Common myeloid progenitor, CD34-positive (primary cell): ENCODE measurements at regions not wholly inside any gene's neighbourhood (a gene's known extent, or its start where the extent isn't known, plus 50 kb on each side); places are given as distances from the start of the nearest gene placed in this dataset.
A peak's percentile ranks its signal among the peaks of the same experiment; 100 is the strongest.
"Not testable (repeated sequence)": the region's sequence is repeated elsewhere in the genome, so short reads cannot be mapped to it uniquely, and the experiment has no call there.

Experiments
- CTCF ChIA-PET: fragments of 350-600 bp; sonication (Branson Sonifier 250); formaldehyde crosslinking; loops from one replicate; lab custom pipeline; 2021; ENCODE audit warnings: antibody characterized with exemption; lab: Charles Lee
- POLR2A ChIA-PET: fragments of 350-600 bp; sonication (Branson Sonifier 250); formaldehyde crosslinking; loops from one replicate; lab custom pipeline; 2021; ENCODE audit warnings: antibody characterized with exemption; lab: Charles Lee
- DNase-seq, 3 donors: peaks; one replicate each; pipeline versions ENCODE4 v3.0.0 to v3.0.0-alpha.2; 2013
- H3K27ac ChIP-seq, 2 experiments: 1 replicate in 1 of 2; 2 replicates in 1 of 2; pipeline ENCODE4 v1.7.0; 2013; ENCODE audit warnings: inconsistent platforms in 2 of 2, low read length in 2 of 2, mild to moderate bottlenecking in 2 of 2, low read depth in 1 of 2, moderate library complexity in 1 of 2; ENCODE audit not compliant: severe bottlenecking in 2 of 2, insufficient read depth in 1 of 2, poor library complexity in 1 of 2
- H3K27me3 ChIP-seq, 5 experiments: replicated peaks in 2 of 5; 1 replicate in 3 of 5; 2 replicates in 2 of 5; pipeline versions ENCODE4 v1.6.1 to v1.7.0; 2013; ENCODE audit warnings: low read length in 4 of 5, mild to moderate bottlenecking in 2 of 5, moderate library complexity in 2 of 5, inconsistent platforms in 1 of 5; ENCODE audit not compliant: insufficient read depth in 5 of 5, control insufficient read depth in 4 of 5
- H3K36me3 ChIP-seq, 4 experiments: 1 replicate in 2 of 4; 2 replicates in 2 of 4; pipeline versions ENCODE4 v1.6.1 to v1.7.0; 2013; ENCODE audit warnings: low read length in 3 of 4, control low read depth in 1 of 4, mild to moderate bottlenecking in 1 of 4; ENCODE audit not compliant: control insufficient read depth in 4 of 4, insufficient read depth in 4 of 4
- H3K4me1 ChIP-seq, 4 experiments: 1 replicate in 3 of 4; 2 replicates in 1 of 4; pipeline versions ENCODE4 v1.6.1 to v1.7.1; 2013; ENCODE audit warnings: low read length in 3 of 4, mild to moderate bottlenecking in 3 of 4, control low read depth in 1 of 4, inconsistent platforms in 1 of 4, moderate library complexity in 1 of 4; ENCODE audit not compliant: control insufficient read depth in 4 of 4, insufficient read depth in 4 of 4; ENCODE audit errors: control extremely low read depth in 1 of 4
- H3K4me3 ChIP-seq, 7 experiments: 1 replicate in 4 of 7; 2 replicates in 3 of 7; pipeline versions ENCODE4 v1.5.1 to v1.7.0; 2013; ENCODE audit warnings: mild to moderate bottlenecking in 7 of 7, low read length in 6 of 7, moderate library complexity in 6 of 7, inconsistent platforms in 2 of 7, low read depth in 2 of 7, control low read depth in 1 of 7; ENCODE audit not compliant: insufficient read depth in 4 of 7, control insufficient read depth in 1 of 7; ENCODE audit errors: extremely low read depth in 1 of 7
- H3K9me3 ChIP-seq, 5 experiments: 1 replicate in 4 of 5; 2 replicates in 1 of 5; pipeline versions ENCODE4 v1.6.1 to v1.7.1; 2013; ENCODE audit warnings: low read length in 4 of 5, mild to moderate bottlenecking in 2 of 5, inconsistent platforms in 1 of 5, low read depth in 1 of 5, moderate library complexity in 1 of 5; ENCODE audit not compliant: control insufficient read depth in 4 of 5, insufficient read depth in 2 of 5; ENCODE audit errors: control extremely low read depth in 1 of 5
- WGBS: methylation state at CpG from one replicate; pipeline ENCODE4 v1.1.5; 2013; ENCODE audit not compliant: insufficient coverage; 5-methylcytosine and 5-hydroxymethylcytosine counted together

DNA sequence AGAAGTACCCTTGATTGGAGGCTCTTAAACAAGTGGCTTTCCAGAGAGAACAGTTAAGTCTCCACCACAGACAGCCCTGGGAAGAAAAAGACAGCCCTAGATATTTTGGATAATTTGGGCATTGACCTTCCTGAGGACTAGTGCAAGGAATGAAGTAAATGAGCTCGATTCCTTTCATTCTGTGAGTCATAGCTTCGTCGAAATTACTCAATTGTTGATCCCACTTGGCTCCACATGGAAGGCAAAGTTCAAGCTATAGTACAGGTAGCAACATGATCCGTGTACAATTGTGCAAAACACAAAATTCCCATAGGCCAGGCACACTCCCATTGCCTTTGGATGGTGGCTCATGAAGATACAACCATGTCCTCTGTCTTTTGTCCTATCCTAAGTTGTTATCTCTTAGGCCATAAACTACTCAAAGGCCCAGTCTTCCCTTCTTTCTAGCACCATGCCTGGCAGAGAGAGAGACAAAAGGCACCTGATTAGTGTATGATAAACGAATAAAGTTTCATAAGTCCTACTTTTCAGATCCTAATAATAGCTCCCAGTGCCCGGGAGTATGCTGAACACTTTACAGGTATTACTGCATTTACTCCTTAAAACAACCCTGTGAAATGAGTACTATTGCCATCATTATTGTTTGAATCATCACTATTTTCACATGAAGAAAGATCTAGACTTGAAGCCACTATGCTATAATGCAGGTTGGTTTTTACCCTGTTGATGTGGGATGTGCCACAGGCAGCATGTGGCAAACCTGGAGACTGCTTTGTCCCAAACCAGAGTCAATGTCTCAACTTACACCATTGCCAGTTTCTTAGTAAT, 116.7 kb upstream of the RANBP3L start:
- Histone ChIP-seq H3K4me1 (peaks cover 0 to 19% (median 9%) of the 10 kb centered on the region in 4 experiments), H3K4me3 (no peak overlapping the region), H3K27me3 (no peaks in the 10 kb centered on the region), H3K9me3 (no peaks in the 10 kb centered on the region), H3K27ac (no peak overlapping the region), H3K36me3 (no peaks in the 10 kb centered on the region)
- ChIA-PET CTCF (interaction anchor here (0.6 to 16.8 kb wide), 9 partner anchors 10 to 277 kb away, joined by 3 to 255 read pairs (median 3); no protein-coding TSS in a partner anchor), POLR2A (interaction anchor here (0.6 kb wide), 1 partner anchor 41 kb away, joined by 4 read pairs; no protein-coding TSS in a partner anchor)
- DNase-seq: no peak
- 100% methylated on average over 4 of the region's 6 CpGs for whole genome bisulfite sequencing

DNA sequence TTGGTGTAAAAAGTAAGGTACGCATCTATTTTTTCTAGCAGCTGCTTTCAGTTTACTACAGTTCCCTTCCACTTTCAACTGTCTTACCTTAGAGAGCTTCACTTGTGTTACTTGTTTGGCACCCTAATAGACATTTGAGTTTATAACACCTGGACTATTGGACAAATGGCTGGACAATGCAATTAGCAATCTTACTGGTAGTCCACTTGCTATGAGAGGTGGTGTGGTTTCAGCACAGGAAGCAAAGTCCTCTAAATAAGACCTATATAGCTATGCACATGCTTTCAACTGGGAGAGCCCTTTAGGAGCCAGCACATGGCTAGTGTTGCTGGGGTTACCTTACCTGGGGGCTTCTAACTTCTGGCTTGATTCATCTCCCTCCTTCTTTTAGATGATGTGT, 119.6 kb upstream of the RANBP3L start:
- no CpG with 5 or more reads among the region's 1 CpG for WGBS
- no peak for DNase-seq
- no peaks in the 10 kb centered on the region for H3K36me3 ChIP-seq
- no peaks in the 10 kb centered on the region for H3K9me3 ChIP-seq
- no peak overlapping the region for H3K4me3 ChIP-seq
- CTCF ChIA-PET: interaction anchor here (1.6 to 16.8 kb wide), 3 partner anchors 9 to 274 kb away, joined by 4 to 255 read pairs (median 132); no protein-coding TSS in a partner anchor
- POLR2A ChIA-PET: no interaction called here
- H3K27me3 ChIP-seq: no peaks in the 10 kb centered on the region
- H3K27ac ChIP-seq: no peak overlapping the region
- H3K4me1 ChIP-seq: peaks cover 0 to 27% (median 13%) of the 10 kb centered on the region in 4 experiments

DNA sequence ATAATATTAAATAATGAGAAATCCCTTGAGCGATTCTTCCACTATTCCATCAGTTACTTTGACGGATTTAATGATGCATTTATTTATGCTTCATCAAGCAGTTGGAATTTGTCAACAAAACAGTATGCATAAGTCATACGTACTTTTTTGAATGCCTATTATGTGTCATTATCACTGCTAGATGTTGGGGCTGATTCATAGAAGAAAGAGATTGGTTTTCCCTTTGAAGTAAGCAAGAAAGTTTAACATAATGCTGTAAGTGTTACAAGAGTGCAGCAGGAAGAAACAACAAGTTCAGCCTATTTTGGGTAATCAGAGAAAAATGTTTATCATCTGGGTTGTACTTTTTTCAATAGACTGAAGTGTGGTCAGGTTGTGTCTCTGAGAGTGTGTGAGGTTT, 121.2 kb upstream of the RANBP3L start:
- Histone ChIP-seq H3K4me1 (peaks cover 0 to 27% (median 13%) of the 10 kb centered on the region in 4 experiments), H3K9me3 (no peaks in the 10 kb centered on the region), H3K36me3 (no peaks in the 10 kb centered on the region), H3K27me3 (no peaks in the 10 kb centered on the region), H3K4me3 (no peak overlapping the region), H3K27ac (no peak overlapping the region)
- CTCF ChIA-PET: interaction anchor here (1.3 to 16.8 kb wide), 2 partner anchors 79 to 273 kb away, joined by 4 to 255 read pairs; no protein-coding TSS in a partner anchor
- no CpG with 5 or more reads among the region's 3 CpGs for WGBS
- POLR2A ChIA-PET: no interaction called here
- no peak for DNase-seq

DNA sequence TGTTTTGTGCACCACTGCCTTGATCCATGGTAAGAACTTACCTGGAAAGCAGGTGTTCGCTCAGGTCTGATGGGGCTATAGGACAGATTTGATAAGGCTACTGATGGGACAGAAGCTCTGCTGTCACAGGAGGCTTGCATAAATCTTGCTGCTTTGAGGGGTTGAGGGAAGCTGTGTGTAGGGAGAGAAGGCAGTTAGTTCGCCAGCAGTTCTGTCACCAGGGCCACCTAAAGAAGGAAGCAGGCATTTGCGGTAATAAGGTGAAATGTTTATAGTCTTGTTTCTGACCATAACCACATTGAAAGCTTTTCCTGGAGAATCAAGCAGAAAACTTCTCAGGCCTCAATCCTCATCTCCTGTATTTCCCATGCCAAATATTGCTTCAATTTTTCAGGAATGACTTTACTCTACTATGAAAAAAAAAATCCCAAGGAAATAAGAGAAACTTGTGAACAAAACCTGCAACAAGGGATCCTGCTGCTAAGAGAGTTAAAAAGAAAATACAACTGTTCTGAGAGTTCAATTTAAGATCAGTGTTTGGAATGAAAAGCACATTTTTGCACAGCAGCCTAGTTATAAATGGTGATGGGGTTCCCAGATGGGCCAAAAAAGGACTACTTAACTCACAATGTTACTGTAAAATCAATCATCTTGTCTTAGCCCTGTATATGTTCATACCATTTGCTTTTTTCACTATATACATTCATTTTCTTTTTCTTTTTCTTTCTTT, 122.0 kb upstream of the RANBP3L start:
- DNase-seq: peak in 2 of 3 donors; percentile 42 to 52
- peak overlapping the region in 1 of 2 experiments; percentile 23 for H3K27ac ChIP-seq
- CTCF ChIA-PET: interaction anchor here (1.4 to 16.8 kb wide), 2 partner anchors 8 to 272 kb away, joined by 5 to 255 read pairs; no protein-coding TSS in a partner anchor

DNA sequence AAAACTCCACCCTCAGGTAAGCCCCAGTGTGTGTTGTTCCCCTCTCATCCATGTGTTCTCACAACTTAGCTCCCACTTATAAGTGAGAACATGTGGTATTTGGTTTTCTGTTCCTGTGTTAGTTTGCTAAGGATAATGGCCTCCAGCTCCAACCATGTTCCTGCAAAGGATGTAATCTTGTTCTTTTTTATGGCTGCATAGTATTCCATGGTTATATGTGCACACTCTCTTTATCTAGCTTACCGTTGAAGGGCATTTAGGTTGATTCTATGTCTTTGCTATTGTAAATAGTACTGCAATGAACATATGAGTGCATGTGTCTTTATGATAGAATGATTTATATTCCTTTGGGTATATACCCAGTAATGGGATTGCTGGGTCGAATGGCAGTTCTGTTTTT, 124.4 kb upstream of the RANBP3L start:
- H3K4me3 ChIP-seq, H3K9me3 ChIP-seq, POLR2A ChIA-PET, DNase-seq, H3K36me3 ChIP-seq, H3K27me3 ChIP-seq, H3K27ac ChIP-seq: not testable (repeated sequence)
- CTCF ChIA-PET: interaction anchor here (0.9 kb wide), 1 partner anchor 11 kb away, joined by 5 read pairs; no protein-coding TSS in a partner anchor
- 100% methylated on average over 2 of the region's 2 CpGs for WGBS
- peaks cover 0 to 22% (median 5%) of the 10 kb centered on the region in 4 experiments for H3K4me1 ChIP-seq

More for the DNA sequence above, 122.0 kb upstream of the RANBP3L start:
- 60% methylated on average over 2 of the region's 3 CpGs for WGBS
- Histone ChIP-seq H3K27me3 (no peaks in the 10 kb centered on the region), H3K36me3 (no peaks in the 10 kb centered on the region), H3K4me1 (peaks cover 0 to 27% (median 13%) of the 10 kb centered on the region in 4 experiments), H3K4me3 (no peak overlapping the region), H3K9me3 (no peaks in the 10 kb centered on the region)
- POLR2A ChIA-PET: no interaction called here

DNA sequence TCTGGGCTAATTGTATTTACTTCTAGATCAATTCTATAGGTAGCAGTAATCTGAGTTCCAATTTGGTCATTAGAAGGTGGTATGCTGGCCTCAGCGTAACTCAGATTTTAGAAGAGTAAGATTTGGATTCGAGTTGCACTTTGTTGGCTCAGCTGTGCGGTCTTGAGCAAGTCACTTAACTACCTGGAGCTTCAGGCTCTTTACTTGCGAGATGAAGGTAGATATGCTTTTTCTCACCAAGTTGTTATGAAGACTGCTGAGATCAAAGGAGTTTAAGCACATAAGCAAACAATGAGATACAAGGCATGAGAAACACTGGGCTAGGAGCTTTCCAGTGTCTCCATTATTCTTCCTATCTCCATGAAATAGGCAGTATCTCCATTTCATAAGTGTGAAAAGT, 133.8 kb upstream of the RANBP3L start:
- Histone ChIP-seq H3K9me3 (no peaks in the 10 kb centered on the region), H3K4me3 (no peak overlapping the region), H3K4me1 (no peaks in the 10 kb centered on the region), H3K36me3 (no peaks in the 10 kb centered on the region), H3K27me3 (no peaks in the 10 kb centered on the region), H3K27ac (no peak overlapping the region)
- ChIA-PET CTCF (interaction anchor here (1.1 to 1.4 kb wide), 2 partner anchors 10 to 170 kb away, joined by 4 read pairs; no protein-coding TSS in a partner anchor), POLR2A (no interaction called here)
- 100% methylated on average over 4 of the region's 4 CpGs for WGBS
- DNase-seq: no peak
